ENCODE measurements at regions not wholly inside any gene's neighbourhood (a gene's known extent, or its start where the extent isn't known, plus 50 kb on each side); places are given as distances from the start of the nearest gene placed in this dataset.

GRCh38 chr12:125357561-125357960 is 292.3 kb downstream of the AACS start:
- no peak for TF ChIP-seq POLR2A (IDR thresholded peaks at IDR 0.05)
- no peak for TF ChIP-seq POLR2AphosphoS5 (IDR thresholded peaks at IDR 0.05)
- no peak for TF ChIP-seq CTCF (IDR thresholded peaks at IDR 0.05)

All from prostate gland (tissue), 2 donors.